HepG2 (cell line): ENCODE measurements at regions not wholly inside any gene's neighbourhood (a gene's known extent, or its start where the extent isn't known, plus 50 kb on each side); places are given as distances from the start of the nearest gene placed in this dataset.

ENCODE experiments used
- AHR ChIP-seq: IDR thresholded peaks from 2 replicates; pipeline ENCODE4 v1.6.1; 2018; ENCODE audit warnings: missing genetic modification reagents, missing compliant biosample characterization
- CCAR2 ChIP-seq: fragments of 200-400 bp; formaldehyde crosslinking; optimal IDR thresholded peaks from 2 replicates; pipeline ENCODE3; 2018; ENCODE audit warnings: low read depth, mild to moderate bottlenecking, low read length, moderate library complexity
- ELF4 ChIP-seq: sonication (generic); formaldehyde crosslinking; IDR thresholded peaks from 2 replicates; pipeline ENCODE4 v1.5.0; 2020; ENCODE audit warnings: missing genetic modification reagents, mild to moderate bottlenecking, moderate library complexity, borderline replicate concordance
- EP300 ChIP-seq, 3 experiments: sonication (generic) in 1 of 3; formaldehyde crosslinking in 1 of 3; IDR thresholded peaks; 2 replicates each; pipeline versions ENCODE4 v1.5.1 to v1.6.1; 2011 to 2020; ENCODE audit warnings: low read depth in 2 of 3, low read length in 2 of 3, borderline replicate concordance in 1 of 3, improper control_type of control experiment in 1 of 3, mild to moderate bottlenecking in 1 of 3, missing genetic modification reagents in 1 of 3, moderate library complexity in 1 of 3
- GFI1 ChIP-seq: sonication (generic); formaldehyde crosslinking; IDR thresholded peaks from 2 replicates; pipeline ENCODE4 v1.5.0; 2020; ENCODE audit warnings: missing genetic modification reagents, mild to moderate bottlenecking, borderline replicate concordance
- KLF16 ChIP-seq, 2 experiments: sonication (generic) in 1 of 2; formaldehyde crosslinking in 1 of 2; IDR thresholded peaks; 2 replicates each; pipeline versions ENCODE4 v1.6.1 to v1.8.0; 2016 to 2023; ENCODE audit warnings: missing genetic modification reagents in 2 of 2, missing compliant biosample characterization in 1 of 2
- MAZ ChIP-seq, 2 experiments: sonication (generic) in 1 of 2; formaldehyde crosslinking in 1 of 2; IDR thresholded peaks; 2 replicates each; pipeline versions ENCODE4 v1.5.0 to v1.6.1; 2012 to 2020; ENCODE audit warnings: low read depth in 2 of 2, mild to moderate bottlenecking in 2 of 2, borderline replicate concordance in 1 of 2, improper control_type of control experiment in 1 of 2, low read length in 1 of 2, missing genetic modification reagents in 1 of 2, moderate library complexity in 1 of 2
- REL ChIP-seq: sonication (generic); formaldehyde crosslinking; conservative IDR thresholded peaks from 2 replicates; pipeline ENCODE4 v1.8.0; 2022; ENCODE audit warnings: mild to moderate bottlenecking, missing genetic modification reagents, moderate library complexity
- RFXANK ChIP-seq: IDR thresholded peaks from 2 replicates; pipeline ENCODE4 v1.6.1; 2016
- SOX6 ChIP-seq, 2 experiments: fragments of 450-650 bp in 1 of 2; sonication (generic) in 1 of 2; formaldehyde crosslinking in 1 of 2; IDR thresholded peaks; 2 replicates each; pipeline versions ENCODE4 v1.4.0 to v1.6.1; 2017 to 2020; ENCODE audit warnings: antibody characterized with exemption in 1 of 2, mild to moderate bottlenecking in 1 of 2, missing genetic modification reagents in 1 of 2
- TIGD3 ChIP-seq: sonication (generic); formaldehyde crosslinking; IDR thresholded peaks from 2 replicates; pipeline ENCODE4 v1.5.1; 2020; ENCODE audit warnings: mild to moderate bottlenecking, missing genetic modification reagents, borderline replicate concordance
- ZNF543 ChIP-seq: sonication (generic); formaldehyde crosslinking; IDR thresholded peaks from 2 replicates; pipeline ENCODE4 v1.4.0; 2020; ENCODE audit warnings: mild to moderate bottlenecking, missing genetic modification reagents
- TF ChIP-seq, protein P1 (sequence below): sonication (generic); formaldehyde crosslinking; IDR thresholded peaks from 2 replicates; pipeline ENCODE4 v1.5.0; 2020; ENCODE audit warnings: mild to moderate bottlenecking, missing genetic modification reagents, borderline replicate concordance
- TF ChIP-seq, protein P2 (sequence below): sonication (generic); formaldehyde crosslinking; IDR thresholded peaks from 2 replicates; pipeline ENCODE4 v1.4.0; 2020; ENCODE audit warnings: missing genetic modification reagents, borderline replicate concordance
- TF ChIP-seq, protein P3 (sequence below): sonication (generic); formaldehyde crosslinking; IDR thresholded peaks from 2 replicates; pipeline ENCODE4 v1.4.0; 2020; ENCODE audit warnings: missing genetic modification reagents, mild to moderate bottlenecking, borderline replicate concordance

GRCh38 chr12:90858252-90858651 is 96.7 kb downstream of the CCER1 start (continued):
- TF ChIP-seq EP300 (IDR thresholded peaks at IDR 0.05; ENCODE audit: low read depth in 2 of 2, low read length in 2 of 2): peak in 1 of 2 experiments; percentile 68; a peak in 2 of 4 replicates
- TF ChIP-seq EP300 (CRISPR knock-in tag; IDR thresholded peaks at IDR 0.05; ENCODE audit: borderline replicate concordance): no peak
- TF ChIP-seq CCAR2: no peak
- no peak for TF ChIP-seq ELF4
- no peak for TF ChIP-seq REL (CRISPR knock-in tag)
- TF ChIP-seq ZNF543 (CRISPR knock-in tag): no peak
- TF ChIP-seq, protein P1, sequence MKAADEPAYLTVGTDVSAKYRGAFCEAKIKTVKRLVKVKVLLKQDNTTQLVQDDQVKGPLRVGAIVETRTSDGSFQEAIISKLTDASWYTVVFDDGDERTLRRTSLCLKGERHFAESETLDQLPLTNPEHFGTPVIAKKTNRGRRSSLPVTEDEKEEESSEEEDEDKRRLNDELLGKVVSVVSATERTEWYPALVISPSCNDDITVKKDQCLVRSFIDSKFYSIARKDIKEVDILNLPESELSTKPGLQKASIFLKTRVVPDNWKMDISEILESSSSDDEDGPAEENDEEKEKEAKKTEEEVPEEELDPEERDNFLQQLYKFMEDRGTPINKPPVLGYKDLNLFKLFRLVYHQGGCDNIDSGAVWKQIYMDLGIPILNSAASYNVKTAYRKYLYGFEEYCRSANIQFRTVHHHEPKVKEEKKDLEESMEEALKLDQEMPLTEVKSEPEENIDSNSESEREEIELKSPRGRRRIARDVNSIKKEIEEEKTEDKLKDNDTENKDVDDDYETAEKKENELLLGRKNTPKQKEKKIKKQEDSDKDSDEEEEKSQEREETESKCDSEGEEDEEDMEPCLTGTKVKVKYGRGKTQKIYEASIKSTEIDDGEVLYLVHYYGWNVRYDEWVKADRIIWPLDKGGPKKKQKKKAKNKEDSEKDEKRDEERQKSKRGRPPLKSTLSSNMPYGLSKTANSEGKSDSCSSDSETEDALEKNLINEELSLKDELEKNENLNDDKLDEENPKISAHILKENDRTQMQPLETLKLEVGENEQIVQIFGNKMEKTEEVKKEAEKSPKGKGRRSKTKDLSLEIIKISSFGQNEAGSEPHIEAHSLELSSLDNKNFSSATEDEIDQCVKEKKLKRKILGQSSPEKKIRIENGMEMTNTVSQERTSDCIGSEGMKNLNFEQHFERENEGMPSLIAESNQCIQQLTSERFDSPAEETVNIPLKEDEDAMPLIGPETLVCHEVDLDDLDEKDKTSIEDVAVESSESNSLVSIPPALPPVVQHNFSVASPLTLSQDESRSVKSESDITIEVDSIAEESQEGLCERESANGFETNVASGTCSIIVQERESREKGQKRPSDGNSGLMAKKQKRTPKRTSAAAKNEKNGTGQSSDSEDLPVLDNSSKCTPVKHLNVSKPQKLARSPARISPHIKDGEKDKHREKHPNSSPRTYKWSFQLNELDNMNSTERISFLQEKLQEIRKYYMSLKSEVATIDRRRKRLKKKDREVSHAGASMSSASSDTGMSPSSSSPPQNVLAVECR (CRISPR knock-in tag): peak; percentile 23; the same call in 1 of the 2 replicates
- no peak for TF ChIP-seq RFXANK (CRISPR knock-in tag)
- no peak for TF ChIP-seq AHR (CRISPR knock-in tag)
- TF ChIP-seq GFI1 (CRISPR knock-in tag): peak; percentile 96
- no peak for TF ChIP-seq TIGD3 (CRISPR knock-in tag)
- TF ChIP-seq, protein P2, sequence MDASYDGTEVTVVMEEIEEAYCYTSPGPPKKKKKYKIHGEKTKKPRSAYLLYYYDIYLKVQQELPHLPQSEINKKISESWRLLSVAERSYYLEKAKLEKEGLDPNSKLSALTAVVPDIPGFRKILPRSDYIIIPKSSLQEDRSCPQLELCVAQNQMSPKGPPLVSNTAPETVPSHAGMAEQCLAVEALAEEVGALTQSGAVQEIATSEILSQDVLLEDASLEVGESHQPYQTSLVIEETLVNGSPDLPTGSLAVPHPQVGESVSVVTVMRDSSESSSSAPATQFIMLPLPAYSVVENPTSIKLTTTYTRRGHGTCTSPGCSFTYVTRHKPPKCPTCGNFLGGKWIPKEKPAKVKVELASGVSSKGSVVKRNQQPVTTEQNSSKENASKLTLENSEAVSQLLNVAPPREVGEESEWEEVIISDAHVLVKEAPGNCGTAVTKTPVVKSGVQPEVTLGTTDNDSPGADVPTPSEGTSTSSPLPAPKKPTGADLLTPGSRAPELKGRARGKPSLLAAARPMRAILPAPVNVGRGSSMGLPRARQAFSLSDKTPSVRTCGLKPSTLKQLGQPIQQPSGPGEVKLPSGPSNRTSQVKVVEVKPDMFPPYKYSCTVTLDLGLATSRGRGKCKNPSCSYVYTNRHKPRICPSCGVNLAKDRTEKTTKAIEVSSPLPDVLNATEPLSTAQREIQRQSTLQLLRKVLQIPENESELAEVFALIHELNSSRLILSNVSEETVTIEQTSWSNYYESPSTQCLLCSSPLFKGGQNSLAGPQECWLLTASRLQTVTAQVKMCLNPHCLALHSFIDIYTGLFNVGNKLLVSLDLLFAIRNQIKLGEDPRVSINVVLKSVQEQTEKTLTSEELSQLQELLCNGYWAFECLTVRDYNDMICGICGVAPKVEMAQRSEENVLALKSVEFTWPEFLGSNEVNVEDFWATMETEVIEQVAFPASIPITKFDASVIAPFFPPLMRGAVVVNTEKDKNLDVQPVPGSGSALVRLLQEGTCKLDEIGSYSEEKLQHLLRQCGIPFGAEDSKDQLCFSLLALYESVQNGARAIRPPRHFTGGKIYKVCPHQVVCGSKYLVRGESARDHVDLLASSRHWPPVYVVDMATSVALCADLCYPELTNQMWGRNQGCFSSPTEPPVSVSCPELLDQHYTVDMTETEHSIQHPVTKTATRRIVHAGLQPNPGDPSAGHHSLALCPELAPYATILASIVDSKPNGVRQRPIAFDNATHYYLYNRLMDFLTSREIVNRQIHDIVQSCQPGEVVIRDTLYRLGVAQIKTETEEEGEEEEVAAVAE (CRISPR knock-in tag): no peak
- TF ChIP-seq KLF16 (CRISPR knock-in tag; IDR thresholded peaks at IDR 0.05): 0 out of 4 replicates have a peak, but pooled peaks of 1 of the 2 experiments have one; percentile 27
- TF ChIP-seq, protein P3, sequence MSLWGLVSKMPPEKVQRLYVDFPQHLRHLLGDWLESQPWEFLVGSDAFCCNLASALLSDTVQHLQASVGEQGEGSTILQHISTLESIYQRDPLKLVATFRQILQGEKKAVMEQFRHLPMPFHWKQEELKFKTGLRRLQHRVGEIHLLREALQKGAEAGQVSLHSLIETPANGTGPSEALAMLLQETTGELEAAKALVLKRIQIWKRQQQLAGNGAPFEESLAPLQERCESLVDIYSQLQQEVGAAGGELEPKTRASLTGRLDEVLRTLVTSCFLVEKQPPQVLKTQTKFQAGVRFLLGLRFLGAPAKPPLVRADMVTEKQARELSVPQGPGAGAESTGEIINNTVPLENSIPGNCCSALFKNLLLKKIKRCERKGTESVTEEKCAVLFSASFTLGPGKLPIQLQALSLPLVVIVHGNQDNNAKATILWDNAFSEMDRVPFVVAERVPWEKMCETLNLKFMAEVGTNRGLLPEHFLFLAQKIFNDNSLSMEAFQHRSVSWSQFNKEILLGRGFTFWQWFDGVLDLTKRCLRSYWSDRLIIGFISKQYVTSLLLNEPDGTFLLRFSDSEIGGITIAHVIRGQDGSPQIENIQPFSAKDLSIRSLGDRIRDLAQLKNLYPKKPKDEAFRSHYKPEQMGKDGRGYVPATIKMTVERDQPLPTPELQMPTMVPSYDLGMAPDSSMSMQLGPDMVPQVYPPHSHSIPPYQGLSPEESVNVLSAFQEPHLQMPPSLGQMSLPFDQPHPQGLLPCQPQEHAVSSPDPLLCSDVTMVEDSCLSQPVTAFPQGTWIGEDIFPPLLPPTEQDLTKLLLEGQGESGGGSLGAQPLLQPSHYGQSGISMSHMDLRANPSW (CRISPR knock-in tag): no peak
- no peak for TF ChIP-seq SOX6 (IDR thresholded peaks at IDR 0.05)
- TF ChIP-seq SOX6 (CRISPR knock-in tag; IDR thresholded peaks at IDR 0.05): peak; percentile 96
- peak; percentile 21; the same call in 1 of the 2 replicates for TF ChIP-seq MAZ (IDR thresholded peaks at IDR 0.05; ENCODE audit: borderline replicate concordance, low read depth, low read length)
- no peak for TF ChIP-seq MAZ (CRISPR knock-in tag; IDR thresholded peaks at IDR 0.05; ENCODE audit: low read depth)
